ENCODE measurements at regions not wholly inside any gene's neighbourhood (a gene's known extent, or its start where the extent isn't known, plus 50 kb on each side); places are given as distances from the start of the nearest gene placed in this dataset.

GRCh38 chr11:104700609-104701008 is 197.7 kb downstream of the CASP12 start (continued):
- TF ChIP-seq ATF4 (CRISPR knock-in tag; IDR thresholded peaks at IDR 0.05) (no peak), FIP1L1 (IDR thresholded peaks at IDR 0.05; ENCODE audit: low read depth, low read length, poor library complexity, severe bottlenecking) (no peak), HMBOX1 (IDR thresholded peaks at IDR 0.05) (no peak), BCLAF1 (IDR thresholded peaks at IDR 0.05; ENCODE audit: borderline replicate concordance in 1 of 2, control insufficient read depth in 1 of 2, low read depth in 2 of 2, low read length in 1 of 2) (no peak)

GRCh38 chr11:104699981-104700380 is 198.3 kb downstream of the CASP12 start:
- H3K4me2 ChIP-seq (ENCODE audit: insufficient read depth, low read length), result no peak overlapping the region
- TF ChIP-seq ZNF785 (CRISPR knock-in tag; IDR thresholded peaks at IDR 0.05) (no peak), BCL6 (CRISPR knock-in tag; IDR thresholded peaks at IDR 0.05) (no peak)
- no peak for DNase-seq (ENCODE audit: extremely low read depth in 1 of 4, low spot score in 3 of 4)
- no peaks in the 10 kb centered on the region for H3K4me1 ChIP-seq (replicated peaks in 1 of 2; ENCODE audit: control insufficient read depth in 2 of 2, insufficient read depth in 2 of 2, low read length in 2 of 2)
- in situ Hi-C loops (cut with MboI), result no loop called here
- H3K27ac ChIP-seq (ENCODE audit: extremely low read depth, low read depth, low read length), result no peak overlapping the region
- no peaks in the 10 kb centered on the region for H3K36me3 ChIP-seq (ENCODE audit: control insufficient read depth, insufficient read depth, low read length)
- no peaks in the 10 kb centered on the region for H3K9me1 ChIP-seq (ENCODE audit: control insufficient read depth, insufficient read depth, low read length)
- H3K79me2 ChIP-seq (ENCODE audit: control insufficient read depth, insufficient read depth, low read length), result no peaks in the 10 kb centered on the region
- no peaks in the 10 kb centered on the region for H3K9me3 ChIP-seq (replicated peaks; ENCODE audit: control insufficient read depth, insufficient read depth, low read depth, low read length)
- H3K27me3 ChIP-seq (ENCODE audit: control insufficient read depth in 2 of 2, insufficient read depth in 2 of 2, low read length in 2 of 2), result no peaks in the 10 kb centered on the region
- no peak for ATAC-seq
- FAIRE-seq, result no peak
- no TSS peak for BruUV-seq (replicated peaks)
- POLR2A ChIA-PET, result no interaction called here
- no peak overlapping the region for H3K4me3 ChIP-seq
- H2AFZ ChIP-seq (ENCODE audit: low read depth, low read length), result no peak overlapping the region
- no peaks in the 10 kb centered on the region for H4K20me1 ChIP-seq (replicated peaks; ENCODE audit: control insufficient read depth, insufficient read depth, low read length)
- CTCF ChIA-PET (ENCODE audit: low intra/inter-chr PET ratio), result no interaction called here
- intact Hi-C loops (cut with micrococcal nuclease), result no loop called here
- H3K9ac ChIP-seq (ENCODE audit: insufficient read depth in 1 of 2, low read depth in 2 of 2, low read length in 2 of 2), result no peak overlapping the region

All from K562 (cell line).